ENCODE measurements at regions not wholly inside any gene's neighbourhood (a gene's known extent, or its start where the extent isn't known, plus 50 kb on each side); places are given as distances from the start of the nearest gene placed in this dataset.
A peak's percentile ranks its signal among the peaks of the same experiment; 100 is the strongest.

- no peak for DNase-seq
- H2BK15ac ChIP-seq (ENCODE audit: low read depth, low read length): peak overlapping the region; percentile 14; the same call in 1 of the 2 replicates
- Mint-ChIP-seq H3K9me3 (no peaks in the 10 kb centered on the region), H3K27me3 (ENCODE audit: low read depth) (peaks cover 2% of the 10 kb centered on the region; the same call in 1 of the 2 replicates), H3K4me3 (no peak overlapping the region), H3K4me1 (peaks cover 4 to 11% of the 10 kb centered on the region in 2 experiments), H3K27ac (no peak overlapping the region), H3K36me3 (ENCODE audit: insufficient read depth in 1 of 3, low read depth in 3 of 3) (no peaks in the 10 kb centered on the region)
- H3K56ac ChIP-seq (ENCODE audit: insufficient read length, low read depth, low read length): no peak overlapping the region
- no peaks in the 10 kb centered on the region for H3K79me2 ChIP-seq (ENCODE audit: insufficient read depth, low read length)
- H2BK120ac ChIP-seq (ENCODE audit: low read depth, low read length, poor library complexity, severe bottlenecking): no peak overlapping the region
- no peaks in the 10 kb centered on the region for H3K4me1 ChIP-seq (ENCODE audit: insufficient read depth, low read length)
- H3K23me2 ChIP-seq (ENCODE audit: insufficient read length, low read depth, low read length, poor library complexity, severe bottlenecking): no peaks in the 10 kb centered on the region
- no peak overlapping the region for H3K4ac ChIP-seq (ENCODE audit: low read depth, low read length)
- no peak overlapping the region for H3K27ac ChIP-seq (ENCODE audit: insufficient read length, low read depth, low read length)
- no peak overlapping the region for H3K9ac ChIP-seq (ENCODE audit: extremely low read depth, insufficient read length, low read length)
- no peak overlapping the region for H2BK12ac ChIP-seq (ENCODE audit: insufficient read length, low read depth, low read length)
- WGBS (ENCODE audit: extremely low coverage, insufficient read length, low lambda C conversion rate): no CpG with 5 or more reads among the region's 10 CpGs
- no peak overlapping the region for H3K18ac ChIP-seq (ENCODE audit: insufficient read length, low read depth, low read length)
- H3K27me3 ChIP-seq (ENCODE audit: insufficient read depth, low read length): no peaks in the 10 kb centered on the region
- no peak overlapping the region for H4K8ac ChIP-seq (replicated peaks; ENCODE audit: insufficient read length, low read depth, low read length)
- no peak overlapping the region for H2BK5ac ChIP-seq (ENCODE audit: insufficient read length, low read length)
- no peak overlapping the region for H4K5ac ChIP-seq (ENCODE audit: insufficient read length, low read depth, low read length)
- H2AFZ ChIP-seq (ENCODE audit: low read length): no peak overlapping the region
- H3K4me2 ChIP-seq (ENCODE audit: insufficient read depth, insufficient read length, low read length): no peak overlapping the region
- H4K91ac ChIP-seq (ENCODE audit: insufficient read length, low read depth, low read length): no peak overlapping the region
- no peak overlapping the region for H2AK5ac ChIP-seq (ENCODE audit: insufficient read length, low read length)
- H3K14ac ChIP-seq (ENCODE audit: insufficient read depth, low read length): no peak overlapping the region
- no peak for TF ChIP-seq CTCF (conservative IDR thresholded peaks at IDR 0.05)
- no peak overlapping the region for H3K23ac ChIP-seq (ENCODE audit: insufficient read length, low read depth, low read length)
- no peaks in the 10 kb centered on the region for H3K9me3 ChIP-seq (ENCODE audit: control insufficient read depth, low read depth, low read length)
- H3K79me1 ChIP-seq (ENCODE audit: insufficient read depth, low read depth, low read length, poor library complexity, severe bottlenecking): no peaks in the 10 kb centered on the region
- no peaks in the 10 kb centered on the region for H4K20me1 ChIP-seq (ENCODE audit: control insufficient read depth, insufficient read depth, insufficient read length)
- no peak overlapping the region for H3T11ph ChIP-seq (ENCODE audit: low read length)
- no peak overlapping the region for H2BK20ac ChIP-seq (ENCODE audit: low read depth, low read length, poor library complexity, severe bottlenecking)
These were observed 94.9 kb downstream of the SLC4A3 start for GRCh38 chr2:219722276-219722879.
